HG03139 (cell line): ENCODE measurements at regions not wholly inside any gene's neighbourhood (a gene's known extent, or its start where the extent isn't known, plus 50 kb on each side); places are given as distances from the start of the nearest gene placed in this dataset.

Experiments used
- ATAC-seq: cut with Tn5 transposase; IDR thresholded peaks from one replicate; pipeline ENCODE4 v1.9.1; 2021; ENCODE audit not compliant: unreplicated experiment

DNA sequence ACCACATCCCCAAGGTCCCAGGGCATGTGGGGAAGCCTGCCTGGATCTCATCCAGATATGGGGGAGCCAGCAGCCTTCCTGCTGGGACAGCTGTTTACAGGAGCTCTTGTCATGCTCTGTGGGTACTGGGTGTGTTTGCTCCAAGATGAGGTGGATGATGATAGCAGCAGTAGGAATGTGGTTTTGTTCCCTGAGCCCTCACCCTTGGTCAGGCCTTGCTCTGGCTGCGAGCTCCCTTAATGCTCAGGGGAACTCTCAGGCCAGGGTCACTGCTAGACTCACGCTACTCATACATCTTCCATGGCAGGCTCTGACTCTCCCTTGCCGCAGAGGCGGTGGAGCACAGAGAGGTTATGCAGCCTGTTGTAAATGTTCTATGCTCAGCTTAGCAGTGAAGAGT lies 990.3 kb downstream of the AACS start:
- ATAC-seq, result no peak

DNA sequence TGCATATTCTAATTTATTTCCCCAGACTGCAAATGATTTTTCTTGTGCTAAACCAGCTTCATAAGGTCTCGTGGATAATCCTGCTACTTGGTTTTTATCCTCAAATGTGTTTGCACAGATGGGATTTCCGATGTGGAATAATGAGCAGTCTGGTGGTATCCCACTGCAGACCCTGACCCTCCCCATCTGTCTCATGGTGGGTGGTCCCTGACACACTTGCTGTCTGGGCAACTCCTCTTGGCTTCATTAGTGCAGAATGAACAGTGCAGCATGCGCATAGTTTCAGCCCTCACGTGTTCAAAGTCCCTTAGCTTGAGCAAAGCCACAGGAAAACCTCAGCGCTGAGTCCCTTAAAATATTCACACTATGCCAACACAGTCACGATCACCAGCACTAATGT lies 996.5 kb downstream of the AACS start:
- ATAC-seq, result no peak

DNA sequence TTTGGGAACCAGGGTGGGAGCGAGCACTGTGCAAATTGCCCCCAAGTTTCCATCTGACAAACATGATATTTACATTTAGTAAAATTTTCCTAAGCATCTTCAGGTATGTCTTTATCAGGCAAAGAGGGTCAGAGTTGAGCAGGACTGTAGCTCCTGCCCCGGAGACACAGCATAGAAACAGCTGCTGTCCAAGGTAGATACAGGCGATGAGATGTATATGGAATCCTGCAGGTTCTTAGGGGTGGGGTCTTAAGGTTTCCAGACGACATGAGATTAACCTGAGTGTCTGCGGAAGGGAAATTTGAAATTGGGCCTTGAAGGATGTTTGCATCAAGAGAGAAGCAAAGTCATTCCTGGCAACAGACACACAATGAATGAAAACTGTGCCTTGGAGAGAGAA lies 998.8 kb downstream of the AACS start:
- no peak for ATAC-seq

DNA sequence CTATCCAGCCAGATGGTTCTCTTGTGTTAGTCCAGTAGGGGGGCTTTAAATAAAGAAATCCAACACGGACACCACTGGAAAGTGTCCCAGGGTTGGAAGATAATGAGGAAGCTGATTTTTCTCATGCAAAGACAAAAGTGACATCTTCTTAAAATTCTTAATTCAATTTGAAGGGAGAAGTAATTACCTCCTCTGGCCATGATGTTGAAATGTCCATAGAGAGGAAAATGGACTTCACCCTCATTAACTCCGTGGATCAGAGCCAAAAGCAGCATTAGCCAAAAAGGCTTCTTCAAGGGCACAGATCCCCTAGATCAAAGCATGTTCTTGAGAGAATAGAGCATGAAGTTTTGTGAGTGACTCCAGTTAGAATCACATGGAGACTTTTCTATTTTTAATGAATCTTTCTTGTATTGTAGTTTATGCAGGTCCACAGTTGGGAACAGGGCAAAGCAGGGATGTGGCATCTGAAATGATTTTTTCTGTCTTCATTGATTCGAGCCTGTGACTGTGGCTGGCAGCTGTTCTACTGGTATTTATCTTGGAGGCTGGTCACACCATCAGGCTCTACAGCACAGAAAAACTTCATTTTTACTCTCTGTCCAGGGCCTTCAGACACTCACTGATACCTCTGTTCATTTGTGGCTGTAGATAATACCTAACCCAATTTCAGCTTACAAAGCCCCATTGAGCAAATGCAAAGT lies 1002.5 kb downstream of the AACS start:
- ATAC-seq, result no peak

DNA sequence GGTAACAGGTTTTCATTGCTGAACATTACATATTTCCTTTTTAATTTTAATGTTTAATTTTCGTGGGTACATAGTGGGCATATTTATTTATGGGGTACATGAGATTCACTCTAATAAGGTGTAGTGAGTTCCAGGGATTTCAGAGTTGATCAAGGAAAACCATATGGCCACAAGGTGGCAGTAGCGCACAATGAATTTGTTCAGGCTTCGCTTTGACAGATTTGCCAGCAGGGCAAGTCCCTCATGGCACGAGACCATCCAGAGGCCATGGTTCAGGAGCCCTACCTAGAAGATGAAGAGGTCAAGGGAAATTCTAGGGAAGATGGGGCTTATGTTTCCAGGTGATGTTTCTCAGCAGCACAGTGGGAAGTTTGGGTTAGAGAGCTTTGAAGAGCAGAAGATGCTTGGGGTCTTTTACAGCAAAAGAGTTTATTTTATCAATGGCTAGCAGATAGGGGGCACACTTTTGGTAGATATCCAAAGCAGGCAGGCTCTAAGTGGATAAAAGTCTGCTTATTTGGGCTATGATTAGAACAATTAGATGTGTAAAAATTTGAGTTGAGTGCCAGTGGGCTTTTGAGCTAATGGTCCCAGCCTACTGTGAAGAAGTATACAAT lies 1004.4 kb downstream of the AACS start:
- ATAC-seq, result no peak

DNA sequence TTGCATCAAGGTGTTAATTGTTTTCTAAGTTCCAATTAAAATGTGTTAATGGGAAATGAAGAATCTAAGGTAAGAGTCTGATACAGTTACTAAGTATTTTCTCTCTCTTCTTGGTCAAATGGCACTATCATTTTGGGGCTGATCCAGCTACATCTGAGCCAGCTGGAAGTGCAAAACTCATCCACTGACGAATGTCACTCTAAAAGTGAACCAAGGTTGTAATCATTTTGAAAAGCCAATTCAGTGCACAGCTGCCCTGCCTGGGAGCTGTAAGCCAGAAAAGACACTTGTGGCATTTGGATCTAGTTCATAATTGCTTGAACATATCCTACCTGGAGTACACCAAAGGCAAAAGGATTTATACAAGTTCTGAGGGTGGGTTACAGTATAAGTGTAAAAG lies 1011.3 kb downstream of the AACS start:
- no peak for ATAC-seq

DNA sequence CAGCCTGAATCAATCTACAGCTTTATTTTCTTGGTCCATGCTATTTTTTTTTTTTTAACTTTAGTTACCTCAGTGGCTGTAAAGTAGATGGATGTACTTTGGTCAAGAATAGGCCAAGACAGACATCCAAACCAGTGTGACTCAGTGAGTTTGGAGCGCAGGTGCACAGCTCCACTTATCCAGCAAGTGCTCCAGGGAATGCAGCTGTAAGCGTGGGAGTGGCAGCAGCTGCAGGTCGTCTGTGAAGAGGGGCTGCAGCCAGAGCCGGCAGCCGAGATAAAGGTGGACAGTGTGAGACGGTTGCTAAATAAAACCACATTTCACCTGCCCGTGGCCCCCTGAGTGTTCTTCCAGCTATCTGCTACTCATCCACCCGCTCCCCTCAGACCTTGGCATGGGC lies 1018.7 kb downstream of the AACS start:
- ATAC-seq, result no peak

DNA sequence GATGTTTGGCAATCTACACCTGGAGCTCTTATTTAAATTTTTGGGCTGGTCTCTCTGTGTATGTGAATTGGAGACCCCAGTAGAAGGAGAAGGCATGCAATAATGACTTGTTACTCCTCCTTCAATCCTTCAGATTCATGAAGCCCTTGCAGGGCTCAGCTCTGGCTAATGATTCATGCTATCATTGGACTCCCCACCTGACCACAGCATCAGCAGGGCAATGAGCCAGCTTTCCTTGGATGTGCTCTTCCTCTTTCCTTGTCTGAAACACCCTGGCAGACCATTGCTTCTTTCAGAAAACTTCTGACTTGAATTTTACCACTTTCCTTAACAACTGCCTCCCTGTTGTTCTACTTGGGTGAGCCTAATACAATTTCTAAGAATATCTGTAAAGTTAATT lies 1019.2 kb downstream of the AACS start:
- no peak for ATAC-seq

DNA sequence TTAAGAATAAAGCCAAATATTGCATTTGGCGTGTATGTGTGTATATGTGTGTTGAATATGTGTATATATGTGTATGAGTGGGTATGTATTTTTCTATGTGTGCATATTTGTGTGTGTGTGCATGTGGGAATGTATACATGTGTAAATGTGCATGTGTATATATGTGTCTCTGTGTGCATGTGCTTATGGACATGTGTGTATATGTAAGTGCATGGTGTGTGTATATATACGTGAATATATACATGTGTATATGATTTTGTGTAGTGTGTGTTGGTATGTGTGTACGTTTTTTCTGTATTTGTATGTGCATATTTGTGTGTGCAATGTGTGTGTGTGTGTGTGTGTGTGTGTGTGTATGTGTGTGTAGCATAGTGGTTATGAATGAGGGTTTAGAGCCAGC lies 1021.0 kb downstream of the AACS start:
- ATAC-seq, result no peak

DNA sequence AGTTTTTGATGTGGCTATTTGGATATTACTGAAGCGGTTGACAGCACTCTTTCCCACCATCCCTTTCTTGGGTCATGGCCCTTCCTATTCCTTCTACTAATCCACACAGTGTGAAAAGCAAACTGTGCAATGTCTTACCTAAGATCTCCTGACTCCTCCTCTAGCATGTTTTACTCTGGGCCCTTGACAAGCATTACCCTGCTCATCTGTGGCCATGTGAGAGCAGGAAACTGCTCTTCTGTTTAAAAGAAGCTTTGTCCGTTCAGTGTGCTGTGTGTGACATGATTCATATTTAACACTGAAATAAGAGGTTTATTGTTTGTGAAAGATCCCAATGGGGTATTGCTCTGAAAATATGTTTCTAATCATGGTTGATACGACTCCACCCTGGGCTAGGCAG lies 1022.5 kb downstream of the AACS start:
- no peak for ATAC-seq

DNA sequence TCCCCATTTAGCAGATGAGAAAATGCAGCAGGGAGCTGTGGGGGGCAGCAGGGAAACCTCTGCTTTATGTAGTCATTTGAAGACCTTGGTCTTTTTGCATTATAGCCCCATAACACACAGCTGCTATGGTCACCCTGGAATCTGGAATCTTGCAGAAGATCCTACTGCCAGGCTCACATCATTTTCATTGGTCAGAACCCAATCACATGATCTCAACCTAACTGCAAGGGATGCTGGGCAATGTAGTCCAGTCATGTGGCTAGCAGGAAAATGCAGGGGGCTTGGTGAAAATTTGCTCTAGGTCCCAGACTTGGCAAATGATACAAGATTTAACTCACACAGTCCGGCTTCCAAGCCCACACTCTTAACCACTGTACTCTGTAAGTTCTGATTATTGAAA lies 1028.7 kb downstream of the AACS start:
- ATAC-seq, result no peak

DNA sequence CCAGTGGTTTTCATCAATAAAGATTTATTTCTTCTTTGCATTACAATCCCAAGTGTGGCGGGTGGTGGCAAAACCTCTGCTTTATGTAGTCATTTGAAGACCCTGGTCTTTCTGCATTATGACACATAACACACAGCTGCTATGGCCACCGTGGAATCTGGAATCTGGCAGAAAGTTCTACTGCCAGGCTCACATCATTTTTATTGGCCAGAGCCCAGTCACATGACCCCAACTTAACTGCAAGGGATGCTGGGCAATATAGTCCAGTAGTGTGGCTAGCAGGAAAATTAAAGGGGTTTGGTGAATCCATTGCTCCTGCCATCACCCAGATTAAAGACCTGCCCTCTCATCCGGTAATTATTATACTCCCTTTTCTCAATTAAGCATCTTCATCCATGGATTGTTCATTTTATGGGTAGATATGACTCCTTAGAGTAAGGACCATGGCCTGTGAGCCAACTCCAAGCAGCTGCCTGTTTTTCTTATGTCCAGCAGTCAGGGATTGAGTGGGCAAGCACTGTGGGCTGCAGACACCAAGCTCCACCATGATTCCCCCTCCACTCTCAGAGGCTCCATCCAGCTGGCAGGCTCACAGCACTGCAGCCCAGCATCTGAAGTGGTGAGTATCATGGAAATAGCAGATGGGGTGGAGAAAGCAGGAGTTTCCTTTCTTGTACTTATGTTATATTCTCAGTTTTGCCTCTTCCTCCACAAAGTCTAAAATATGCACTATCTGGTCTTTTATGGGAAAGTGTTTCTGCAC lies 1030.7 kb downstream of the AACS start:
- no peak for ATAC-seq

DNA sequence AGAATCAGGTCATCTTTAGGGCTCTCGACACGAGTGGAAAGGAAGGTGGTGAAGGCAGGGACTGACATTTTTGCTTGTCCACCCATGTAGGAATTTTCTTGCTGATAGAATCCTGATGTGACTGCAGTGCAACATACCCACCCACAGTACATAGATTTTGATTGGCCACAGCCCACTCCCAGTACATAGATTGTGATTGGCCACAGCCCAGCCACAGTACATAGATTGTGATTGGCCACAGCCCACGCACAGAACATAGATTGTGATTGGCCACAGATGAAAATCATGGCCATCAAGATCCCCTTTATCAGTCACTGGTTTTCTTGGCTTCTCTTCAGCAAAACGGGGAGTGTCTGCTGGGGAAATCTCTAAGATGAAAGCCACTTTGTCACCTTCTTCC lies 1041.5 kb downstream of the AACS start:
- ATAC-seq, result no peak

DNA sequence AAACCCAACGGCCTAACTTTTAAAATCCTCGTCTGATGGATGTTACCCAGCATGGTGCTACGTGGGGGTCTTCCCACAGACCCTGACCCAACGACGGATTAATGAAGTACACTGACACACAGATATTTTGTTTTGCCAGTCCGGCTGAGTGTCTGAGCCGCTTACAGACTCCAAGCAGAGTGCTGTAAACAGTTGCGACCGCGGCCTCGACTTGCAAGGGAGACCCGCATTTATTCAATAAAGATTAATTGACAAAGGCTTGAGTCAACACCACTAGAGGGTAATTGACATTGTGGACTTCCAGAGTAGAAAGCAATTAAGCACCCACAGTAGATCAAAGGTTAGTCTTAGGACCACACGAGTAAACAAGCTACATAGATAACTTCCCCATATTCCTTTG lies 1042.4 kb downstream of the AACS start:
- ATAC-seq, result no peak

DNA sequence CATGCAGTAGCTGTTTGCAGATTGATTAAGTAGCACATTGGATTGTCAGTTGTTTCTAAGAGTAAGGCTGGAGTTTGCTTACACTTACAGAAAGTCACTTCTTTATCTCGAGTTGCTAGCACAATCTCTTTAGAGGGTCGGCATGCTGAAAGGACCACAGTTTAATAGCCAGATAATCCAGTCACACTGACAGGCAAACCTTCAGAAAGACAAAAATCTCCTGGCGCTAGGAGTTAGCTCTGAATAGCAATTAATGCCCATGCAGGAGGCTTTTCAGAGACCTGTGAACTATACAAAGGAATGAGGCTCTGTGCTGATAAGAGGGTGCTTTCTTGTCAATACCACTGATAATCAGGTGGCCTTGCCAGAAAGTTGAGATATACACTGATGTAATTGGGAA lies 1043.0 kb downstream of the AACS start:
- no peak for ATAC-seq

DNA sequence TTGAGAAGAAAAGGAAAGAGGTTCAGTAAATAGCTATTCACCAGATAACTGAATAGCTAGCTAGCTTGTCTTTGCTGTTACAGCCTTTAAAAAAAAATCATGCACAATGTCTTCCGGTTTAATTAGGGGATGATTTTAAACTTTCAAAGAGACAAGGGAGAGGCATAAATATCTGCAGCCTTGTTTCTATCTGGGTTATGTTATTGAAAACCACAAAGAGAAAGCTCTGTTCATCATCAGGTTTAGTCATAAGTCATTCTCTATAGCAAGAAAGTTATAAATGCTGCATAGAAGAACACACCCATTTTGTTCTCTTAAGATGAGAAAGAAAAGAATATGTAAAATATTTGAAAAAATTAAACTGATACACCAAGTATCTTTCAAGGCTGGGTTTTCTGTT lies 1046.9 kb downstream of the AACS start:
- ATAC-seq, result no peak

DNA sequence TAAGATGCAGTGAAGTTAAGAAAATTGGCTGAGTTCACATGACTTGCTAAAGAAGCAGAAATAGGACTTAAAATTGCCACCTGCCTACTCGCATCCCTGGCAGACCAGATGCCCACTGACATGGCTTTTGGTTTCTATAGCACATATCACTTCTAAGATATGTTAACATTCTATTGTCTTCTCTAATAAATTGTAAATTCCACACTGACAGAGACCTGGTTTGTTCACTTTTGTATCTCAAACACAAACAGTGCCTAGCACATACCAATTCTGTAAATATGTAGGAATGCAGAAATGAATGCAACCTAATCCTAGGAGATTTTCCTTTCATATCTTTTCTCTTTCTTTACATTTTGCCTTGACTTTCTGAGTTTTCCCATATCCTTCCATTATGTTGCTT lies 1047.6 kb downstream of the AACS start:
- ATAC-seq, result no peak

DNA sequence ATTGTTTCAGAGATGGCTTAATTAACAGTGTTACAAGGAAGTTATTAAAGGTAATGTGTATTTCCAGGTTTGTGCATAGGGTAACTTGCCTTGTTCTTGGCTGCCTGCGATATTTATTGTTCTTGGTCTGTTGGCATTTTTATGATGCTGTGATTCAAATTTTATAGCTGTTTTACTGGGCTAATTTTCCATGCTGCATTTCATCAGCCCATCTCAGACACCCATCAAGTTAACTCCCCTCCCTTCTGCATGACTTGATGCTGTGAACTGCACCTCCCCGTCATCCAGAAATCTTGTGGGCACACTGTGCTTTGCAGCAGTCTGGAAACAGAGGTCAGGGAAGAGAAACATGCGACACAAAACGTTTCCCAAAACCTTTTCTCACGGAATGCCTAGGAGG lies 1049.2 kb downstream of the AACS start:
- no peak for ATAC-seq

DNA sequence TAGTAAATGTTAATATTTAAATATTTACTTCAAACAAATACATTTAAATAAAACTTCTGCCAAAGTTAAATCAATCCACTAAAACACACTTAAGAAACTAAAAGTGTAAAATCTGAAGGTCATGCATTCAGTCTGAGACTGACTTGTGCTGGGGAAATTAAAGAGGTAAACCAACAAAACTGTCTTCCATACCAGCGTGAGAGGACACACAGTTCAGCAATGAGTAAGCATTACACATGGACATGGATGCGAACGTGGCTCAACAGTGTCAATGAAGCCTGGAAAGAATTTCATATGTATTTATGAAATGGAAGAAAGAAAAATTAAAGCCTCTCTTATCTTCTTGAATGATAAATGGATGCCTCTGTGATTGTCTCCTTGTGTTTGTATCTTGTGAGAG lies 1052.3 kb downstream of the AACS start:
- ATAC-seq, result no peak

DNA sequence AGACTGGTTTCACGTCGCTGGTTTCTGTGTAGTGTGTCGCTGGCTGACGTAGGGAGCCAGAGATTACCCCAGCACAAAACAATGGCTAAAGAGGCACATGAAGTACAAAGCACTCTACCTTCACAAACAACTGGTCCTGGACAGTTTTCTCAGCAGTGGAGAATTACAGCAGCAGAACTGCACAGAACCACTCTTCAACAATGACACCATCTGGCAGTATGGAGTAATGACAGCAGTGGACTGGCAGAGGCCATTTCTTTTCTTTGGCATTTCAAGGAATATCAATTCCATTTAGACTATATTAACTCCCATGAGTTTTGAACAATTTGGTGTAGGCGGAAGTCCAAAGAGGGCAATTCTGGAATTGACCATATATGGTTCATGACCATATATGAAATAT lies 1074.1 kb downstream of the AACS start:
- ATAC-seq, result no peak

DNA sequence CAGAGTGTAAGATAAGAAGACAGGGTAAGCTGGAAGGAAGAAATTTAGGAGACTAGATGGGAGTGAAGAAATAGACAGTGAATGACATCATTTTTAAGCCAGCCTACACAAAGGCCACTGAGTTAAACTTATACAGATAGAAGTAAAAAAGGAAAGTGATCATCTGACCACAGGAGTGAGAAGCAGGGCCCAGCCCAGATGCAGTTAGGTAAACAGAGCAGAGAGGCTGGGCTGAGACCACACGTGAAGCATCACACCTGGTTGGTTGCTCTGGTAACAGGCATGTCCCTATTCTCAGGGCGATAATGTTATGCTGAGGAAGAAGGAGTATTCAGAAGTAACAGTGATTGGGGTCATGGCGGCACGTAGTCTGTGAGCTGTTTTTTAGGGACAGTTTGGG lies 1079.4 kb downstream of the AACS start:
- no peak for ATAC-seq

DNA sequence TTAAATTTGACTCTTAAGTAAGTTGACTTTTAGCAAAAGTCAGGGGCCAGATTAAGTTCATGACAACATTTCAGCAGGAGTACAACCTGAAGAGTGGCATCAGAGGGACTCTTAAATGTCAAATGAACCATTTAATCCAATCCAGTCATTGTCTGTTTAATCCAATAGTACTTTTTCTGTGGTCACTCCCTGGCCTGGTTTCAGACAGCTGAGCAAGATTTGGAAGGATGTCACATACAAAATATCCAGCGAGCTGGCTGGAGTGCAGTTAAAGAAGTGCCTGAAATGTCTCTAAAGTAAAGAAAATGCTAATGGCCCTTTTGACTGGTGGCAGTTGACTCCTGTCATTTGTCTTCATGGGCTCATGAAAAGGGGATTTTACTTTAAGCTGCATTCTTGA lies 1082.1 kb downstream of the AACS start:
- ATAC-seq, result no peak
